HFFc6 (cell line): ENCODE measurements at regions not wholly inside any gene's neighbourhood (a gene's known extent, or its start where the extent isn't known, plus 50 kb on each side); places are given as distances from the start of the nearest gene placed in this dataset.

Source experiments
- DNase-seq: peaks from one replicate; pipeline ENCODE4 v3.0.0-alpha.2; 2018
- H3K27ac Mint-ChIP-seq: 2 replicates; pipeline ENCODE4 v1.8.0; 2020; ENCODE audit warnings: mild to moderate bottlenecking, mixed read lengths
- H3K27me3 Mint-ChIP-seq: 2 replicates; pipeline ENCODE4 v1.8.0; 2021; ENCODE audit warnings: mild to moderate bottlenecking, moderate library complexity, mixed read lengths; ENCODE audit not compliant: insufficient read depth
- H3K36me3 Mint-ChIP-seq: 2 replicates; pipeline ENCODE4 v1.8.0; 2021; ENCODE audit warnings: low read depth, mixed read lengths
- H3K4me1 Mint-ChIP-seq: 2 replicates; pipeline ENCODE4 v1.8.0; 2020; ENCODE audit warnings: low read depth, mixed read lengths
- H3K4me3 Mint-ChIP-seq: 2 replicates; pipeline ENCODE4 v1.8.0; 2020; ENCODE audit warnings: mild to moderate bottlenecking, moderate library complexity, mixed read lengths
- H3K9me3 Mint-ChIP-seq: 2 replicates; pipeline ENCODE4 v1.8.0; 2020; ENCODE audit warnings: mild to moderate bottlenecking, mixed read lengths
- CTCF ChIP-seq: fragments of 200-600 bp; sonication (generic); IDR thresholded peaks from 2 replicates; pipeline ENCODE4 v1.5.0; 2021; ENCODE audit warnings: antibody characterized with exemption, mild to moderate bottlenecking

- H3K27ac Mint-ChIP-seq: no peak overlapping the region
- peaks cover 8% of the 10 kb centered on the region for H3K9me3 Mint-ChIP-seq
- TF ChIP-seq CTCF: no peak
- no peak overlapping the region for H3K4me3 Mint-ChIP-seq
- H3K36me3 Mint-ChIP-seq: no peaks in the 10 kb centered on the region
- H3K4me1 Mint-ChIP-seq: no peaks in the 10 kb centered on the region
- DNase-seq: no peak
- H3K27me3 Mint-ChIP-seq: no peaks in the 10 kb centered on the region
These were observed 652.1 kb downstream of the TLE4 start for GRCh38 chr9:80223897-80224296.

- no peak overlapping the region for H3K4me3 Mint-ChIP-seq
- TF ChIP-seq CTCF: no peak
- H3K9me3 Mint-ChIP-seq: peaks cover 4% of the 10 kb centered on the region; the same call in 1 of the 2 replicates
- H3K27ac Mint-ChIP-seq: no peak overlapping the region
- H3K4me1 Mint-ChIP-seq: no peaks in the 10 kb centered on the region
- peaks cover 1% of the 10 kb centered on the region; the same call in 1 of the 2 replicates for H3K27me3 Mint-ChIP-seq
- H3K36me3 Mint-ChIP-seq: no peaks in the 10 kb centered on the region
- DNase-seq: no peak
These were observed 650.9 kb downstream of the TLE4 start for GRCh38 chr9:80222466-80223169.

- Mint-ChIP-seq H3K4me3 (no peak overlapping the region), H3K9me3 (peaks cover under 1% of the 10 kb centered on the region; the same call in 1 of the 2 replicates), H3K4me1 (no peaks in the 10 kb centered on the region), H3K27ac (no peak overlapping the region), H3K27me3 (peaks cover 1% of the 10 kb centered on the region; the same call in 1 of the 2 replicates), H3K36me3 (no peaks in the 10 kb centered on the region)
- TF ChIP-seq CTCF: no peak
- no peak for DNase-seq
These were observed 646.6 kb downstream of the TLE4 start for GRCh38 chr9:80218328-80218727.

GRCh38 chr9:80213613-80214012 lies 641.8 kb downstream of the TLE4 start:
- Mint-ChIP-seq H3K4me3 (no peak overlapping the region), H3K9me3 (peaks cover 16% of the 10 kb centered on the region), H3K27me3 (peaks cover 1% of the 10 kb centered on the region; the same call in 1 of the 2 replicates), H3K4me1 (no peaks in the 10 kb centered on the region), H3K36me3 (no peaks in the 10 kb centered on the region), H3K27ac (no peak overlapping the region)
- no peak for DNase-seq
- no peak for TF ChIP-seq CTCF

- DNase-seq: no peak
- Mint-ChIP-seq H3K27me3 (no peaks in the 10 kb centered on the region), H3K9me3 (peaks cover 16% of the 10 kb centered on the region), H3K4me1 (no peaks in the 10 kb centered on the region; the same call in 1 of the 2 replicates), H3K27ac (no peak overlapping the region), H3K36me3 (no peaks in the 10 kb centered on the region), H3K4me3 (no peak overlapping the region)
- no peak for TF ChIP-seq CTCF
These were observed 636.9 kb downstream of the TLE4 start for GRCh38 chr9:80208696-80209095.
